RWPE1 (cell line): ENCODE measurements at regions not wholly inside any gene's neighbourhood (a gene's known extent, or its start where the extent isn't known, plus 50 kb on each side); places are given as distances from the start of the nearest gene placed in this dataset.

ENCODE experiments used
- CTCF ChIA-PET: fragments of 350-600 bp; sonication (Branson Sonifier 250); formaldehyde crosslinking; extraction: SDS; loops from one replicate; lab custom pipeline; 2021; lab: Yijun Ruan, JAX
- POLR2A ChIA-PET: fragments of 400-600 bp; formaldehyde crosslinking; extraction: SDS; loops from one replicate; lab custom pipeline; 2020; ENCODE audit warnings: antibody characterized with exemption; ENCODE audit not compliant: low non-redundant PET; lab: Yijun Ruan, JAX
- DNase-seq: peaks from one replicate; pipeline ENCODE4 v3.0.0; 2012; ENCODE audit warnings: low spot score
- H3K27ac ChIP-seq: fragments of 450-650 bp; 2 replicates; pipeline ENCODE4 v1.5.1; 2017
- TF ChIP-seq, protein P1 (sequence below): fragments of 450-650 bp; conservative IDR thresholded peaks from 2 replicates; pipeline ENCODE4 v1.5.1; 2017; ENCODE audit warnings: low read depth, mild to moderate bottlenecking

DNA sequence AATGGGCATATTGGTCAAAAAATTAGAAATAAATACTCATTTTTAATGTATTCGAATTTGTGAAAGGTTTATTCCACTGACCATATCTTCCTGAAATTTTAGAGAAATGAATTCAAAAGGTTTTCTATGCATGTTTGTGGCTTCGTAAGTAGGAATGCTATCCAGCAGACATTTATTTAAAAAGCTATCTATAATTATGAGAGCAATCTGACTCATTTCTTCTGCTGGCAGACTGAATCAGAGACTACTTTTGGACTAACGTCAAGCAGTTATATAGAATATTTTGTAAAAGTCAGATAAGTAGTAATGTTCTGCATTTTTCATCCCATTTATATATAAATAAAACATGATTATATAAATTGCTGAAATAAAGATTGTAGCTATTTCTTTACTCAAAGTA is 125.0 kb downstream of the SPCS3 start:
- peak; percentile 16 for DNase-seq
- no peak overlapping the region for H3K27ac ChIP-seq
- CTCF ChIA-PET = interaction anchor here (0.7 kb wide), 1 partner anchor 323 kb away, joined by 3 read pairs; no protein-coding TSS in a partner anchor

DNA sequence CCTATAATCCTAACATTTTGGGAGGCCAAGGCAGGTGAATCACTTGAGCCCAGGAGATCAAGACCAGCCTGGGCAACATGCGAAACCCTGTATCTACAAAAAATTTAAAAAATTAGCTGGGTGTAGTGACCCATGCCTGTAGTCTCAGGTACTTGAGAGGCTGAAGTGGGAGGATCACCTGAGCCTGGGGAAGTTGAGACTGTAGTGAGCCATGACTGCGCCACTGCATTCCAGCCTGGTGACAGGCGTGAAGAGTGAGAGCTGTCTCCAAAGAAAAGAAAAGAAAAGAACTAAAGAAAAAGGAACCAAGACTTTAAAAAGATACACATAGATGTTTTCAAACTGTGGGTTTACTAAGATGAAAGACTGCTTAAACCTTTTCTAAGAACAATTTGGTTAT is 129.0 kb downstream of the SPCS3 start:
- ChIA-PET CTCF (no interaction called here), POLR2A (no interaction called here)

More for the DNA sequence above, 125.0 kb downstream of the SPCS3 start:
- TF ChIP-seq, protein P1, sequence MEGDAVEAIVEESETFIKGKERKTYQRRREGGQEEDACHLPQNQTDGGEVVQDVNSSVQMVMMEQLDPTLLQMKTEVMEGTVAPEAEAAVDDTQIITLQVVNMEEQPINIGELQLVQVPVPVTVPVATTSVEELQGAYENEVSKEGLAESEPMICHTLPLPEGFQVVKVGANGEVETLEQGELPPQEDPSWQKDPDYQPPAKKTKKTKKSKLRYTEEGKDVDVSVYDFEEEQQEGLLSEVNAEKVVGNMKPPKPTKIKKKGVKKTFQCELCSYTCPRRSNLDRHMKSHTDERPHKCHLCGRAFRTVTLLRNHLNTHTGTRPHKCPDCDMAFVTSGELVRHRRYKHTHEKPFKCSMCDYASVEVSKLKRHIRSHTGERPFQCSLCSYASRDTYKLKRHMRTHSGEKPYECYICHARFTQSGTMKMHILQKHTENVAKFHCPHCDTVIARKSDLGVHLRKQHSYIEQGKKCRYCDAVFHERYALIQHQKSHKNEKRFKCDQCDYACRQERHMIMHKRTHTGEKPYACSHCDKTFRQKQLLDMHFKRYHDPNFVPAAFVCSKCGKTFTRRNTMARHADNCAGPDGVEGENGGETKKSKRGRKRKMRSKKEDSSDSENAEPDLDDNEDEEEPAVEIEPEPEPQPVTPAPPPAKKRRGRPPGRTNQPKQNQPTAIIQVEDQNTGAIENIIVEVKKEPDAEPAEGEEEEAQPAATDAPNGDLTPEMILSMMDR = no peak
- POLR2A ChIA-PET = no interaction called here

DNA sequence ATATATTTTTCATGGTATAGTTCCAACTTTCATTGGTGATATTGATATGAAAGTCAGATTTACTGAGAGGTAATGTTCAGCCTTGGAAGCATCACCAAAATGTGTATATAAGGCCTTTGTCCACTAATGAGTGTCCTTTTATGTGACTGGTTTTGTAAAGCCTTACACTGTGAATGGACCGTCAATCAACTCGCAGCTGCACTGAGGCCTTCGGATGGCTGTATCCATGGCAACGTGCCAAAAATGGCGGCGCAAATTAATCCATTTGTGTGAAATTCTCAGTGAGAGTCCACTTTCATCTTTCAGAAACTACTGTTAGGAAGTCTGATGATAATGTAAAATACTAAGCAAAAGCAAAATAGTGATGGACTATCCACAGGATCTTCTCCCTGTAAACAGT is 131.7 kb downstream of the SPCS3 start:
- no peak for DNase-seq
- ChIA-PET POLR2A (no interaction called here), CTCF (no interaction called here)
- no peak overlapping the region for H3K27ac ChIP-seq
- TF ChIP-seq, protein P1 = no peak

More for the DNA sequence above, 129.0 kb downstream of the SPCS3 start:
- no peak overlapping the region for H3K27ac ChIP-seq
- no peak for DNase-seq
- TF ChIP-seq, protein P1 = no peak

DNA sequence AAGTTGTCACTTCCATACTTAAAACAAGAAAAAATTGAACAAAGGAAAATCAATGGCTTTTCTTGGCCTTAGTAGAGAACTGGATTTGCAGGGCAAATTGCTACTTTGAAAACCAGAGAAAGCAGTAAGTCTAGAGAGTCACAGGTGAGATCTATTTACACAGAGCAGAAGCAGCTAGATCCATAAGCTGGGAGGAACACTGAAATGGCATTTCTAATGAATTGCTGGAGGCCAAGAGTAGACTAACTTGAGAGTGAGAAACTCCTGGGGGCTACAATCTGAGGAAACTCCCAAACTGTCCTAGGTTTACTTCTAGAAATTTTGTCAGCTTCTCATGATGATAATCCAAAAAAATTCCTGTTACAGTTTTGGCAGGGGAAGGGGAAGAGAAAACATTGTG is 133.3 kb downstream of the SPCS3 start:
- H3K27ac ChIP-seq = no peak overlapping the region
- POLR2A ChIA-PET = no interaction called here
- CTCF ChIA-PET = interaction anchor here (0.6 kb wide), 1 partner anchor 347 kb away, joined by 3 read pairs; no protein-coding TSS in a partner anchor
- TF ChIP-seq, protein P1 = no peak
- DNase-seq = no peak

DNA sequence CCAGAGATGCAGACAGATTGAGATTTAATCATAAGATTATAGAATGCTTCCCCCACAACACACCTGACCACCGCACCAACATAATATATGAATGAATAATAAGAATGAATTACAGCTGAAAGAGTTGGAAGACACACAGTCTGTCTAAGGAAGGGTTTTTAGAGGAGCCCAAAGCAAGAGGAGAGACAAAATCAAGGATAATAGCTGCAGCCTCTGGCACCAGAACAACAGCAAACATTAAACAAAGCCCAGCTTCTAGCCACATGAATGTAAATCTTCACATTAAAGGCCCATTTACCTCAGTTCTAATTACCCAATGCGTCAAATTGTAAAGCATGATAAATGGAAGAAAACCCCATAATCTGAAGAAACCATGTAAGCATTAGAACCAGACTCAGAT is 133.9 kb downstream of the SPCS3 start:
- TF ChIP-seq, protein P1 = no peak
- POLR2A ChIA-PET = no interaction called here
- CTCF ChIA-PET = no interaction called here

DNA sequence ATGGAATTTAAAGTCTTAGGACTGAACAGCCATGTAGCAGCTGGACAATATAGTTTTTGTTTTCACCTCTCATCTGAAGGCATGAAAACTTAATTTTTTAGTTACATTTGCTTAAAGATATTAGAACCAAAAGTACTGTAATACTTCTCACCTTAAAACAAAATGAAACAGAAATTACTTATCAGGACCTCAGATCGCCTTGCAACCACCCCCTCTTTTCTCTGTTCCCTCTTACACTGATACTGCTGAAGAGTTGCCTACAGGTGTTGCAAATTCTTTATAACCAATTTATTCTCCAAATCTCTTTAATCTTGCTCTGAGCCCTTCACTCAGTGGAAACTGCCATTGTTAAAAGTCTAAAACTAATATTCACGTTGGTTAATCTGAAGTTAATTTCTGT is 145.0 kb downstream of the SPCS3 start:
- H3K27ac ChIP-seq = no peak overlapping the region
- CTCF ChIA-PET = no interaction called here
- TF ChIP-seq, protein P1 = no peak
- DNase-seq = no peak
- POLR2A ChIA-PET = no interaction called here

More for the DNA sequence above, 133.9 kb downstream of the SPCS3 start:
- no peak for DNase-seq
- H3K27ac ChIP-seq = no peak overlapping the region
